Hepatocyte (in vitro differentiated cells): ENCODE measurements at regions not wholly inside any gene's neighbourhood (a gene's known extent, or its start where the extent isn't known, plus 50 kb on each side); places are given as distances from the start of the nearest gene placed in this dataset.

Source experiments
- CTCF ChIP-seq: fragments of 200-600 bp; sonication (generic); IDR thresholded peaks from 2 replicates; pipeline ENCODE4 v1.5.1; 2016; ENCODE audit warnings: antibody characterized with exemption, mild to moderate bottlenecking; ENCODE audit not compliant: poor library complexity
- EZH2phosphoT487 ChIP-seq: fragments of 200-600 bp; sonication (generic); IDR thresholded peaks from one replicate; pipeline ENCODE4 v1.6.1; 2018; ENCODE audit warnings: antibody characterized with exemption, mild to moderate bottlenecking, low read depth, moderate library complexity; ENCODE audit not compliant: unreplicated experiment, severe bottlenecking

- TF ChIP-seq CTCF (no peak), EZH2phosphoT487 (no peak)
Measured at GRCh38 chr2:49306925-49307324, 152.6 kb upstream of the FSHR start.
